ENCODE measurements at regions not wholly inside any gene's neighbourhood (a gene's known extent, or its start where the extent isn't known, plus 50 kb on each side); places are given as distances from the start of the nearest gene placed in this dataset.

- TF ChIP-seq CTCF (IDR thresholded peaks at IDR 0.05) (no peak), EZH2phosphoT487 (IDR thresholded peaks at IDR 0.05) (no peak), EZH2 (IDR thresholded peaks at IDR 0.05) (no peak)
- Mint-ChIP-seq H3K4me3 (no peak overlapping the region), H3K36me3 (peaks cover 4% of the 10 kb centered on the region)
Measured at GRCh38 chr1:82621076-82621475, 820.3 kb downstream of the ADGRL2 start.

GRCh38 chr1:82614090-82614489 lies 813.4 kb downstream of the ADGRL2 start:
- no peaks in the 10 kb centered on the region for H3K27me3 ChIP-seq
- no peaks in the 10 kb centered on the region for H3F3A ChIP-seq (ENCODE audit: low read depth)
- H3K27ac Mint-ChIP-seq: no peak overlapping the region
- H3K4me1 ChIP-seq: no peaks in the 10 kb centered on the region
- no peak overlapping the region for H3K4me3 Mint-ChIP-seq
- H3K36me3 Mint-ChIP-seq: no peaks in the 10 kb centered on the region
- H3K4me3 ChIP-seq: no peak overlapping the region
- H3K79me2 ChIP-seq (ENCODE audit: low read depth): no peaks in the 10 kb centered on the region
- no peak overlapping the region for H3K27ac ChIP-seq
- no peak for DNase-seq (ENCODE audit: low spot score)
- no peaks in the 10 kb centered on the region for H4K20me1 ChIP-seq (ENCODE audit: low read depth)
- no peak for TF ChIP-seq CTCF (IDR thresholded peaks at IDR 0.05)
- no peak for TF ChIP-seq EZH2phosphoT487 (IDR thresholded peaks at IDR 0.05)
- TF ChIP-seq EZH2 (IDR thresholded peaks at IDR 0.05): no peak
- H3K36me3 ChIP-seq: no peaks in the 10 kb centered on the region
- no peak overlapping the region for H3K9ac ChIP-seq
- no peaks in the 10 kb centered on the region for H3K27me3 Mint-ChIP-seq (ENCODE audit: insufficient read depth, low read depth)
- no peak overlapping the region for H2AFZ ChIP-seq (replicated peaks)
- H3K4me1 Mint-ChIP-seq: no peaks in the 10 kb centered on the region
- H3K9me3 ChIP-seq (ENCODE audit: low read depth): no peaks in the 10 kb centered on the region
- no peaks in the 10 kb centered on the region for H3K9me3 Mint-ChIP-seq
- H3K4me2 ChIP-seq: no peak overlapping the region

More at GRCh38 chr1:82621076-82621475, 820.3 kb downstream of the ADGRL2 start:
- peak overlapping the region; percentile 93 for H3K27ac Mint-ChIP-seq
- Histone ChIP-seq H3F3A (ENCODE audit: low read depth) (peaks cover 22% of the 10 kb centered on the region), H3K36me3 (peaks cover 19% of the 10 kb centered on the region), H2AFZ (replicated peaks) (no peak overlapping the region), H3K27me3 (no peaks in the 10 kb centered on the region), H4K20me1 (ENCODE audit: low read depth) (no peaks in the 10 kb centered on the region), H3K9me3 (ENCODE audit: low read depth) (peaks cover 15% of the 10 kb centered on the region), H3K27ac (peak overlapping the region; percentile 77), H3K79me2 (ENCODE audit: low read depth) (no peaks in the 10 kb centered on the region), H3K9ac (no peak overlapping the region), H3K4me3 (no peak overlapping the region), H3K4me1 (peaks cover 21% of the 10 kb centered on the region), H3K4me2 (peak overlapping the region; percentile 4)
- H3K4me1 Mint-ChIP-seq: peaks cover 9% of the 10 kb centered on the region
- H3K9me3 Mint-ChIP-seq: peaks cover 34% of the 10 kb centered on the region
- DNase-seq (ENCODE audit: low spot score): peak; percentile 74
- peaks cover 2% of the 10 kb centered on the region for H3K27me3 Mint-ChIP-seq (ENCODE audit: insufficient read depth, low read depth)

- H3K9ac ChIP-seq: no peak overlapping the region
- H3K27ac Mint-ChIP-seq: no peak overlapping the region
- H3K27me3 Mint-ChIP-seq (ENCODE audit: insufficient read depth, low read depth): no peaks in the 10 kb centered on the region
- TF ChIP-seq CTCF (IDR thresholded peaks at IDR 0.05): no peak
- no peak for TF ChIP-seq EZH2phosphoT487 (IDR thresholded peaks at IDR 0.05)
- TF ChIP-seq EZH2 (IDR thresholded peaks at IDR 0.05): no peak
- H3K36me3 Mint-ChIP-seq: no peaks in the 10 kb centered on the region
- no peak for DNase-seq (ENCODE audit: low spot score)
- no peaks in the 10 kb centered on the region for H3F3A ChIP-seq (ENCODE audit: low read depth)
- H3K4me1 Mint-ChIP-seq: no peaks in the 10 kb centered on the region
- no peaks in the 10 kb centered on the region for H3K79me2 ChIP-seq (ENCODE audit: low read depth)
- H3K27me3 ChIP-seq: no peaks in the 10 kb centered on the region
- no peaks in the 10 kb centered on the region for H3K9me3 ChIP-seq (ENCODE audit: low read depth)
- H3K27ac ChIP-seq: no peak overlapping the region
- H3K4me1 ChIP-seq: no peaks in the 10 kb centered on the region
- H2AFZ ChIP-seq (replicated peaks): peak overlapping the region; percentile 19
- no peak overlapping the region for H3K4me3 ChIP-seq
- no peaks in the 10 kb centered on the region for H3K9me3 Mint-ChIP-seq
- no peaks in the 10 kb centered on the region for H3K36me3 ChIP-seq
- H3K4me3 Mint-ChIP-seq: no peak overlapping the region
- H4K20me1 ChIP-seq (ENCODE audit: low read depth): no peaks in the 10 kb centered on the region
- H3K4me2 ChIP-seq: no peak overlapping the region
Measured at GRCh38 chr1:82612986-82613385, 812.3 kb downstream of the ADGRL2 start.
